SH-SY5Y (cell line): ENCODE measurements at regions not wholly inside any gene's neighbourhood (a gene's known extent, or its start where the extent isn't known, plus 50 kb on each side); places are given as distances from the start of the nearest gene placed in this dataset.

Experiments used
- GATA2 ChIP-seq: IDR thresholded peaks from 2 replicates; pipeline ENCODE4 v1.6.1; 2011; ENCODE audit warnings: mild to moderate bottlenecking, low read depth, low read length
- GATA3 ChIP-seq: IDR thresholded peaks from 2 replicates; pipeline ENCODE4 v1.6.1; 2011; ENCODE audit warnings: low read depth, mild to moderate bottlenecking, low read length, moderate library complexity

DNA sequence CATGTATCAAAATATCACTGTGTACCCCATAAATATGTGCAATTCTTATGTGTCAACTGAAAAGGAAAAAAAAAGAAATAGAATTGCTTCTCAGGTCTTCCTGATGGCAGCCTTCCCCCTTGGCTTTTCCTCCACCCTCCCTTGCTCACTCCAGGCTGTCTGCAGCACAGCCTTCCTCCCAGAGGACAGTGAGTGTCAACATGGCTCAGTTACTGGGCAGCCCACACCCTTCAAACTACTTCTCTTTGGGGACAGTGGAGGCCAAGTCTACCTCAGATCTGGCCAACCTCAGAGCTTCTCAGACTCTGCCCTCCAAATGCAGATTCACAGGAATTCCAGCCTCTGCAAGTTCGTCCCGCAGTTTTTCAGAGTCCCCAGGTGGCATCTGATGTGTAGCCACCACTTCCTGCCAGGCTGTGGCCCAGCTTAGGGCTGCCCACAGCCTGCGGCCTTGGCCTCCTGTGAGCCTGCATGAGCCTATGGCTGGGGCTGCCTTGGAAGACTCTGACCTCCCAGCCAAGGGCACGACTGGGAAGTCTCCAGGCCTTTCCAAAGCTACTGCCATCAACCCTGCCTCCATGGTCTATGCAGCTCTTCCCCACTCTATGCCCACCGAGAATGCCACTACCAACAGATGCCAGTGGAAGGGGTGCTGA, 148.0 kb upstream of the PWP1 start:
- TF ChIP-seq GATA2 (no peak), GATA3 (no peak)

DNA sequence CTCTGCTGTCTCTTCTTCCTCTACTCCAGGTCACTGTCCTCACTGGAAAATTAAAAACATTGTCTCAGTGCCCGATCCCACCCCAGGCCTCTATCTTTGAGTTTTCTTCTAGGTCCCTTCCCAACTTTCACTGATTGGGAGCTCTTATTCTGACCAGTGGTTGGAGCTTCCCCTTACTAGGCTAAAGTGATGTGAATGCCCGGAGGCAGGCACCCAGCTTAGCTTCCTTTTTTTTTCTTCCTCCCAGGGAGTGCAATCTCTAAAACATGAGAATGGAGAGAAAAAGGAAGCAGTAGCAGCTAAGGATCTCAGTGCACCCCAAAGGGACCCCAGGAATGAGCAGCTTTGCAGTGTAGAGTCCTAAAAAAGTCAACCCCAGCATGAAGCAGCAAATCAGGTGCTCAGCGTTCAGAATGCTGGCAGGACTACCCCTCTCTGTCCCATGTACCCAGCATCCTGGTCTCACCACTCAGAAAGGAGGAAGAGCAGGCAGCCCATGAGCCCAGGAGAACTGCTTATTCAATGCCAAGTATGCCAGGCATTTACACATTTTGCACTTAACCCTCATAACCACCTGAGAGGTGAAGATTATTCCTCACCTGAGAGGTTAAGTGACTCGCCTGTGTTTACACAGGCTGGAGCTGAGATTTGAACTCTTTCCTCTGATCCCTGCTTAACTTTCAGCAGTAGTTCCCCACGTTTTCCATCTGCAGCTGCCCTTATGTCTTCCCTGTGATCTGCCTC, 146.2 kb upstream of the PWP1 start:
- no peak for TF ChIP-seq GATA3
- TF ChIP-seq GATA2: no peak

DNA sequence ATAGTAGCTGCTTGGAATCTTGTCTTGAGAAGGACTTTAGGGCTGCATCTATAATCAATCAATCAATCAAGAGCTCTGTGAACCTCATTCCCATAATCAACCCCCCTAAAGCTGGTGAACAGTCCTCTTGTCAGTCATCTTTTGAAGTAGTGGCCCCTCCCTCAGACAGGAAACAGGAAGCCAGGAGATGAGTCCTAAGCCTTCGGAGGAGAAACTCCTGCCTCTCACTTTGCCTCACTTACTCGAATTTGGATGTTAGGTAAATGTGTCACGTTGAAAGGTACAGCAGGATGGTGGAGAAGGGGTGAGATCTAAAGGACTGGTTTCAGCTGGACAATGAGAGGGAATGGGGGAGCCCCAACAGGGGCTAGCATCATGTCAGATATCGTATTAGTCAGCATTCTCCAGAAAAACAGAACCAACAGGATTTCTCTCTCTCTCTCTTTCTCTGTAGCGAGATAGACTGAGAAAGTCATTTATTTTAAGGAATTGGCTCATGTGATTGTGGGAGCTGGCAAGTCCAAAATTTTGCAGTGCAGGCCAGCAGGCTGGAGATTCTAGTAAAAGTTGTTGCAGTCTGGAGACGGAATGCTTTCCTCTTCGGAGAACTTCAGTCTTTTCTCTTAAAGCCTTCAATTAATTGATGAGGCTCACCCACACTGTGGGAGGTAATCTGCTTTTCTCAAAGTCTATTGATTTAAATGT, 144.4 kb upstream of the PWP1 start:
- TF ChIP-seq GATA2 (no peak), GATA3 (no peak)

DNA sequence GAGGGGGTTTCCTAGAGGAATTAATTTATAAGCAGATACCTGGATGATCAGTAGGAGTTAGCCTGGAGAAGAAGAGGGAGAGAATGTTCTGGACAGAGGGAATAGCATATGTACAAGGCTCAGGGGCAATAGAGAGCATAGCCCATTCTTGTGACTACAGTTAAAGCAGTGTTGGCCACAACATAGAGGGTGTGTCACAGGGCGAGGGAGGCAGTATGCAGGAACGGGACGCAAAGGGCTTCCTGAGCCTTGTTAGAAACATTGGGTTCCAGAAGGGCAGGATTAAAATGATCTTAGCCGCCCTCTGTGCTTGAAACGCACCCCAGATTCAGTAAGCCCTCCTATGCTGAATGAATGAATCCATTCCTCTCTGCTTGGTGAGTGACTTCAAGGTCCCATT, 142.2 kb upstream of the PWP1 start:
- TF ChIP-seq GATA3: no peak
- no peak for TF ChIP-seq GATA2

DNA sequence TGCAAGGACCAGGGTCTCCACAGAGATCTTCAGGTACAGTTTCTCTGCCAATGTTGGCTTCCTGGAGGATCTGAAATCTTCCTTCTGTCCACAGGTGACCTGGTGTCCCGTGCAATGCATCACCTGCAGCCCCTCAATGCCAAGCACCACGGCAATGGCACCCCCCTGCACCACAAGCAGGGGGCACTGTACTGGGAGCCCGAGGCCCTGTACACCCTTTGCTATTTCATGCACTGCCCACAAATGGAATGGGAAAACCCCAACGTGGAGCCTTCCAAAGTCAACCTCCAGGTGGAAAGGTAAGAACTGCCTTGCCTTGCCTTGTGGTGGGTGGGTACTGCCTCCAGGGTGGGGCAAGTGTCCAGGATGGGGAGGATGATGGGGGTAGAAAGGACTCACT, 141.8 kb upstream of the PWP1 start:
- TF ChIP-seq GATA2 (no peak), GATA3 (no peak)

DNA sequence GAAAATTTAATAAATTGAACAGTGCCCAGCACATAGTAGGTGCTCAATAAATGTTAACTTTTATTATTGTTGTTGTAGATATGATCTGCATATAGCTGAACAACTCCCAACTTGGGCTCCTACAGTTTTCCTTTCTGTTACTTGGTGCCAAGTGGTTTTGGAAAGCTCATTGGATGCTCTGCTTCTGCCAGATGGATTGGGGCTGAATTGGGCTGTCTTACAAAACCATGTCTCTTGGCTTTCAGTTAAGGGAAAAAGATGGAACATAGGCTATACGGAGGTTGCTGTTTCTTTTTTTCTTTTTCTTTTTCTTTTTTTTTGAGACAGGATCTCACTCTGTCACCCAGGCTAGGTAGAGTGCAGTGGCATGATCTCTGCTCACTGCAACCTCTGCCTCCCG, 140.7 kb upstream of the PWP1 start:
- TF ChIP-seq GATA2: no peak
- no peak for TF ChIP-seq GATA3

DNA sequence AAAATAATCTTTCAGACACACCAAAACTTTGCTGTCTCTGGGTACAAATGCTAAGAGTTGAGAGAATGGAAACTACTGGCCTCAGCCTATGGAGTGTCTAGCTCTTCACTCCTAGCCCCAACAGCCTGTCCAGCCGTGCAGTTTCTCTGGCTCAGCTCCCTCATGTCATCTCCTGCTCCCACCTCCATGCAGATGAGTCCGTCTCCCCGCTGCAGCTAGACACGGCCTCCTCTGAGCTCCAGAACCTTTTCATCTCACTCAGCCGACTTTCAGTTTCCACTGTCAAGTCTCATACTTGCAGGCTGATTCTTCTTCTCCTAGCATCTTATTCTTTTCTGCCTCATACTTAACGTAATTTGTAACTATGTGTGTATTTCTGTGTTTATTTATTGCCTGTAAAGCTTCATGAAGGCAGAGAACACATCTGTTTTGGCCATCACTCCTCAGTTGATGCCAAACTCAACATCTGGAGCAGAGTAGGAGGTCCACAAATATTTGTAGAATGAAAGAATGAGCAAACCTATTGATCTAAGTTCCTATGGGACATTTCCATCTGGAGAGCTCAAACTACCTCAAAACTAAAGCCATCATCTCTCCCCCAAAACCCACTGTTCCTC, 139.8 kb upstream of the PWP1 start:
- TF ChIP-seq GATA2 (no peak), GATA3 (no peak)

DNA sequence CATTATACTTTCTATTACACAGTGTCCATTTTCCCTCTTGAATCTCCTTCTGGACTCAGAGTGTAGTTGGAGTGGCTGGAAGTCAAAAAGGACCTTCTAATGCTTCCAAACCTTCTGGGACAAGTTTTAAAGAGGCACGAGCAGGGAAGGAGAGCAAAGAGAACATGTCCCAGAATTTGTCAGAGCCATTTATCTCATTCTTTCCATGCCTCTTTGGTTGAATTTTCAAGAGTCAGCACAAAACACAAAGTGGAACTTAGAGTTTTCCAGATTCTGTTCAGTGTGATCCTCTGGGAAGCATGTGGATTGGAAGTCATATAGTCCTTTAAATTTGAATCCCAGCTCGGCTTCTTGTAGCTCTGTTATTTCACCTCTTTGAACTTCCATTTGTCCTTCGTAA, 138.2 kb upstream of the PWP1 start:
- TF ChIP-seq GATA2 (no peak), GATA3 (no peak)

DNA sequence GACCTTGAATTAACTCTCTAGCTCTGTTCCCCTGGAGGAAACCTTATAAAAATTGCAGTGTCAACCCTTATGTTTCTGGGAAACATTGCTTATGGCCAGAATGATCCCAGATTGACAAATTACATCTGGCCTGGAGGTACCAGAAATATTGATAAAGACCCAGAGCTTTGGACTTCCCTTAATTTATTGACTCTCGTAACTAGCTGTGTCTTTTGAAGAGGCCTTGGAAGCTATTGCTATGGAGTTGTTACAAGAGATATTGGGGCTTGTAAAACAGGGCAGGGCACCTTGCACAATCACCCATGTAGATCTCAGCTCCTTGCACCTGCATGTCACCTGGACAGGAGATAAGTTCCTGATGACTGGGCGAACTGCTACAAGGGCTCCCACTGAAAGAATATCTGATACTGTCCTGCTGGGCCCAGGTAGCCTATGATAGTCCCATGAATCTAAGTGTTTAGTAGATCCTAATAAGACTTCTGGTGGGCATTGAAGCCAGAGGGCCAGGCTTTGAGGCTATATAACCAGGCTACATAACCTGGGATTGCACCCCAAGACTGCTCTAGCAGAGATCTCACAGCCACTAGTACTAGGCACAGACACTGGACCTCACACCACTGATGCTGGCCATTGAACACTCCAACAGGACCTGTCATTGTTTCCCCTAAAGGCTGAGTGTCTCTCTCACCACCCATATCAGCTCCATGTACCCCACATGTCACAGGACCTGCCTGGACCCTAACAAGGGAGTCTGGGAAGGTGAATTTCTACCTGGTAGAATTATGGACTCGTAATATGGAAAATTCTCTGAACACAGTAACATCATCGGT, 135.7 kb upstream of the PWP1 start:
- TF ChIP-seq GATA2 (no peak), GATA3 (no peak)

DNA sequence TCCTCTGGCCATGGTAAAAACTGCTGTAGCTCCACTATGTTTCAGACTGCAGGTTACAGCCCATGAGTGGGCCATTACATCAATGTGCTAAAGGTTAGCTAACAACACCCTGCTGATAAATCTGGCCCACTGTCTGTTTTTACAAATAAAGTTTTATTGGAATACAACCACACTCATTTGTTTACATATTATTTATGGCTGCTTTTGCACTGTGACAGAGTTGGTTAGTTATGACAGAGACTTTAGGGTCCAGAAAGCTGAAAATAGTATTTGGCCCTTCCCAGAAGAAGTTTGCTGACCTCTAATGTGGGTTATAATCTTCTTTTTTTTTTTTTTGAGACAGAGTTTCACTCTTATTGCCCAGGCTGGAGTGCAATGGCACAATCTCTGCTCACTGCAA, 134.2 kb upstream of the PWP1 start:
- TF ChIP-seq GATA3 (no peak), GATA2 (no peak)

DNA sequence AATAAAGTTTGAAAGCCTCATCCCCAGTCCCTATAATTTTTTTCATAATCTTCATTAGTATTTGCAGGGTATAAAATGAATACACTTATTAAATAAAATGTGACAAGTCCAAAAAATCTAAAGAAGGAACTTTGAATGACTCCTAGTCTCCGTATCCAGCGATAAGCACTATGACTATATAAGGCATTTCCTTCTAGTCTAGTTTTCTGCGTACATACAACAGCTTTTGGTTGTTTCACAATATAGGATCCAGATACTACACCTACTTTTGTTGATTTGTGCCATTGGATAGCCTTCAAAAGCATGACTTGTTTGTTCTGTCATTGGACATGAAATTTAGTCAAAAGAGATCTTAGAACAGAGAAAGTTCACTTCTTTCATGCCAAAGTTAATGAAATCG, 133.3 kb upstream of the PWP1 start:
- TF ChIP-seq GATA3 (no peak), GATA2 (no peak)

DNA sequence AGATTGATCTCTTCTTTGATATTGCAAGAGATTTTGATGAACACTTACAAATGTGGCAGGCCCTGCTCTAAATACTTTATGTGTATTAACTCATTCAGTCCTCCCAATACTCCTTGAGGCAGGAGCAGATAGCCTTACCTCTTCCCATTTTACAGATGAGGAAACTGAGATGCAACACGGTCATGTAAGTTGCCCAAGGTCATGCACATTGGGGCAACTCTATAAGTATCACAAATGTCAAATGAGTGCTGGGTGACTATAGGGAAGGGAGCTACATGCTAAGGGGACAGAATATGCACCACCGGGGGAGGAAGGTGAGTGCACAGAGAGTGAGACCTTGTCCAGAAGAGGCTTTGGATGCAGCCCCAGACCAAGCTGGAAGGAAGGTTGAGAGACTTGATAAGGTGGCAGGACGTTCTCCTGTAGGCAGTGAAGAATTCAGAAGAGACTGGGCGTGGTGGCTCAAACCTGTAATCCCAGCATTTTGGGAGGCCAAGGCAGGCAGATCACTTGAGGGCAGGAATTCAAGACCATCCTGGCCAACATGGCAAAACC, 132.3 kb upstream of the PWP1 start:
- TF ChIP-seq GATA2: no peak

DNA sequence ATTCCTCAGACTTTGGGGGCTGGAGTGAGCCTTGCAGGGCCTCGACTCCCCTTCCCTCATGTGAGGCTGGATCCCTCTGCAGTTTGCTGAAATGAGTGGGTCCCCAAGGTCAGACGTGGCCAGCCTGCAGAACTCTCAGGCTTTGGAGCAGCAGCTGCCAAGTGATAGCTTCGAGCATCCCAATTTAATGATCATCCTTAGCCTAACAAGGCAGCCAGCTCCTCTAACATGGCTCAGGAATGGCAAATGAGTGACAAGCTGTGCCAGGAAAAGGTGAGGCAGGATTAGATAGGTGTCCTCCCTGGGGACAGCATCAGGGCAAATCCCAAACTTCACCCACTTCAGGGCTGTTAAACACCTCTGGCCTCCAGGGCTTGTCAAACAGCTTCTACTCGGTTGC, 130.7 kb upstream of the PWP1 start:
- TF ChIP-seq GATA3: no peak
- TF ChIP-seq GATA2: no peak
